Neuronal stem cell (in vitro differentiated cells): ENCODE measurements at regions not wholly inside any gene's neighbourhood (a gene's known extent, or its start where the extent isn't known, plus 50 kb on each side); places are given as distances from the start of the nearest gene placed in this dataset.

Experiments
- DNase-seq: peaks from one replicate; pipeline ENCODE4 v3.0.0-alpha.2; 2013; ENCODE audit warnings: low spot score
- H2AFZ ChIP-seq: one replicate; pipeline ENCODE4 v1.6.1; 2013; ENCODE audit warnings: mild to moderate bottlenecking, low read length, inconsistent platforms
- H2AK5ac ChIP-seq: 2 replicates; pipeline ENCODE4 v1.6.1; 2013; ENCODE audit warnings: low read depth, mild to moderate bottlenecking, inconsistent platforms, low read length, moderate library complexity, mixed read lengths
- H2BK120ac ChIP-seq: 2 replicates; pipeline ENCODE4 v1.6.1; 2013; ENCODE audit warnings: low read depth, mild to moderate bottlenecking, inconsistent platforms, low read length, moderate library complexity, mixed read lengths
- H2BK12ac ChIP-seq: one replicate; pipeline ENCODE4 v1.6.1; 2013; ENCODE audit warnings: low read length, inconsistent platforms
- H2BK15ac ChIP-seq: 2 replicates; pipeline ENCODE4 v1.6.1; 2013; ENCODE audit warnings: mild to moderate bottlenecking, low read length, inconsistent platforms, mixed read lengths
- H2BK5ac ChIP-seq: one replicate; pipeline ENCODE4 v1.6.1; 2013; ENCODE audit warnings: inconsistent platforms, mild to moderate bottlenecking, low read length, moderate library complexity
- H3K14ac ChIP-seq: one replicate; pipeline ENCODE4 v1.6.1; 2013; ENCODE audit warnings: low read length, inconsistent platforms
- H3K18ac ChIP-seq: 2 replicates; pipeline ENCODE4 v1.6.1; 2013; ENCODE audit warnings: low read length, inconsistent platforms
- H3K23ac ChIP-seq: 2 replicates; pipeline ENCODE4 v1.6.1; 2013; ENCODE audit warnings: low read depth, mild to moderate bottlenecking, mixed read lengths, low read length, inconsistent platforms; ENCODE audit not compliant: poor library complexity
- H3K27ac ChIP-seq: replicated peaks from 3 replicates; pipeline ENCODE4 v1.5.1; 2013; ENCODE audit warnings: low read length, inconsistent platforms
- H3K27me3 ChIP-seq, 3 experiments: 2 replicates each; pipeline ENCODE4 v1.6.1; 2013; ENCODE audit warnings: low read length in 3 of 3, mild to moderate bottlenecking in 2 of 3, inconsistent platforms in 1 of 3, low read depth in 1 of 3, mixed read lengths in 1 of 3, moderate library complexity in 1 of 3; ENCODE audit not compliant: control insufficient read depth in 3 of 3, insufficient read depth in 3 of 3
- H3K36me3 ChIP-seq, 2 donors: replicated peaks in 1 of 2; 2 replicates each; pipeline ENCODE4 v1.6.1; 2013; ENCODE audit warnings: low read length in 2 of 2; ENCODE audit not compliant: control insufficient read depth in 2 of 2, insufficient read depth in 2 of 2
- H3K4ac ChIP-seq: 2 replicates; pipeline ENCODE4 v1.6.1; 2013; ENCODE audit warnings: inconsistent platforms, mild to moderate bottlenecking, low read length, moderate library complexity
- H3K4me1 ChIP-seq, 2 donors: 1 replicate in 1 of 2; 2 replicates in 1 of 2; pipeline ENCODE4 v1.6.1; 2013; ENCODE audit warnings: low read length in 2 of 2, low read depth in 1 of 2; ENCODE audit not compliant: control insufficient read depth in 2 of 2, insufficient read depth in 1 of 2
- H3K4me2 ChIP-seq: one replicate; pipeline ENCODE4 v1.6.1; 2013; ENCODE audit warnings: mild to moderate bottlenecking, low read length, inconsistent platforms; ENCODE audit not compliant: insufficient read depth, poor library complexity, severe bottlenecking
- H3K4me3 ChIP-seq, 2 donors: 2 replicates each; pipeline ENCODE4 v1.5.1; 2013; ENCODE audit warnings: low read length in 2 of 2, mild to moderate bottlenecking in 2 of 2, inconsistent platforms in 1 of 2, moderate library complexity in 1 of 2
- H3K79me1 ChIP-seq: one replicate; pipeline ENCODE4 v1.6.1; 2013; ENCODE audit warnings: low read depth, mild to moderate bottlenecking, inconsistent platforms, low read length, moderate library complexity
- H3K9ac ChIP-seq: one replicate; pipeline ENCODE4 v1.6.1; 2013; ENCODE audit warnings: mild to moderate bottlenecking, low read depth, low read length, inconsistent platforms; ENCODE audit not compliant: poor library complexity
- H3K9me3 ChIP-seq, 2 donors: replicated peaks in 1 of 2; 2 replicates each; pipeline versions ENCODE3 to v1.6.1; 2013; ENCODE audit warnings: low read length in 2 of 2, mild to moderate bottlenecking in 2 of 2, inconsistent platforms in 1 of 2, low read depth in 1 of 2, mixed read lengths in 1 of 2, moderate library complexity in 1 of 2; ENCODE audit not compliant: control insufficient read depth in 2 of 2, insufficient read depth in 1 of 2
- H4K8ac ChIP-seq: one replicate; pipeline ENCODE4 v1.6.1; 2013; ENCODE audit warnings: low read depth, mild to moderate bottlenecking, inconsistent platforms, low read length, moderate library complexity
- H4K91ac ChIP-seq: one replicate; pipeline ENCODE4 v1.6.1; 2013; ENCODE audit warnings: low read length, low read depth, mild to moderate bottlenecking, inconsistent platforms; ENCODE audit not compliant: poor library complexity
- WGBS, 2 donors: extraction: QIAGEN DNeasy Blood & Tissue Kit; methylation state at CpG; one replicate each; pipeline ENCODE4 v1.1.7; 2013; ENCODE audit warnings: missing lambda C conversion rate in 2 of 2, mixed read lengths in 1 of 2; ENCODE audit not compliant: insufficient read length in 2 of 2, insufficient replicate concordance in 1 of 2; ENCODE audit errors: extremely low coverage in 2 of 2; 5-methylcytosine and 5-hydroxymethylcytosine counted together

- Histone ChIP-seq H2BK5ac (no peak overlapping the region), H3K79me1 (no peaks in the 10 kb centered on the region), H3K4me1 (peaks cover 0 to 1% of the 10 kb centered on the region in 2 donors), H3K27ac (no peak overlapping the region), H3K23ac (no peak overlapping the region), H3K27me3 (no peaks in the 10 kb centered on the region), H2BK12ac (no peak overlapping the region), H3K36me3 (no peaks in the 10 kb centered on the region), H2BK15ac (no peak overlapping the region), H3K9ac (no peak overlapping the region), H3K4me3 (no peak overlapping the region), H3K4ac (no peak overlapping the region), H2BK120ac (no peak overlapping the region), H4K8ac (no peak overlapping the region), H3K18ac (no peak overlapping the region), H2AFZ (no peak overlapping the region), H3K14ac (no peak overlapping the region), H4K91ac (no peak overlapping the region), H3K9me3 (peaks cover 0 to 2% of the 10 kb centered on the region in 2 donors), H3K4me2 (no peak overlapping the region), H2AK5ac (no peak overlapping the region)
- DNase-seq, result no peak
- no CpG with 5 or more reads among the region's 3 CpGs for WGBS, 2 donors
These were observed 921.6 kb upstream of the SEMA6D start for GRCh38 chr15:46795685-46796084.

- WGBS, 2 donors, result no CpG with 5 or more reads among the region's 1 CpG
These were observed 908.5 kb upstream of the SEMA6D start for GRCh38 chr15:46808834-46809233.

DNA sequence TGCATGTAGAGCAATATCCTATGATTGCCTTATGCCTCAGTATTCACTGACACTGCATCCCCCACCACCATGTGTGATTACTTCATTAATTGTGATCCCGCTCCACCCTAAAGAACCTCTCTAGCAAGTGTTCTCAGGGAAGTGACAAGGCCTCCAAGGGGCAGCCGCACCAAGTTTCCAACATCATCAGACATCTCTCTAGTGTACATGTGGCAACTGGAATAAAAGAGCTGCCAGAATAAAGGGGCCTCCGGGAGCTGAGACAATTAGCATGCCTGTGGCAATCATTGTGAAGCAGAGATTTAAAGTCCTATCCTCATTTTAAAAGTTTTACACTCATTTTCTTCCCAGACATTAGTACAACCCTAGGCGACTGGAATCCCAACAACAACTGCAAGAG is 902.1 kb upstream of the SEMA6D start:
- H3K4me1 ChIP-seq, result peaks cover 0 to 3% of the 10 kb centered on the region in 2 donors
- H3K79me1 ChIP-seq, result no peaks in the 10 kb centered on the region
- no peak overlapping the region for H3K4me3 ChIP-seq
- H2AK5ac ChIP-seq, result no peak overlapping the region
- H2BK15ac ChIP-seq, result no peak overlapping the region
- H4K91ac ChIP-seq, result no peak overlapping the region
- no peak overlapping the region for H3K18ac ChIP-seq
- H3K36me3 ChIP-seq, result no peaks in the 10 kb centered on the region
- no peak overlapping the region for H3K9ac ChIP-seq
- no peak overlapping the region for H3K23ac ChIP-seq
- DNase-seq, result no peak
- no peaks in the 10 kb centered on the region for H3K27me3 ChIP-seq
- H3K27ac ChIP-seq, result no peak overlapping the region
- H2BK120ac ChIP-seq, result no peak overlapping the region
- H3K14ac ChIP-seq, result no peak overlapping the region
- H3K9me3 ChIP-seq, result no peaks in the 10 kb centered on the region
- no peak overlapping the region for H4K8ac ChIP-seq
- no peak overlapping the region for H2AFZ ChIP-seq
- H3K4me2 ChIP-seq, result no peak overlapping the region
- no peak overlapping the region for H3K4ac ChIP-seq
- H2BK12ac ChIP-seq, result no peak overlapping the region
- WGBS, 2 donors, result no CpG with 5 or more reads among the region's 4 CpGs
- no peak overlapping the region for H2BK5ac ChIP-seq

More at GRCh38 chr15:46808834-46809233, 908.5 kb upstream of the SEMA6D start:
- Histone ChIP-seq H3K79me1 (no peaks in the 10 kb centered on the region), H3K27ac (no peak overlapping the region), H2BK15ac (no peak overlapping the region), H2AFZ (no peak overlapping the region), H3K4ac (no peak overlapping the region), H2AK5ac (no peak overlapping the region), H2BK5ac (no peak overlapping the region), H3K23ac (no peak overlapping the region), H3K9me3 (no peaks in the 10 kb centered on the region), H2BK120ac (no peak overlapping the region), H3K27me3 (no peaks in the 10 kb centered on the region), H2BK12ac (no peak overlapping the region), H3K36me3 (no peaks in the 10 kb centered on the region), H3K9ac (no peak overlapping the region), H3K18ac (no peak overlapping the region), H3K4me2 (no peak overlapping the region), H3K4me3 (no peak overlapping the region), H4K8ac (no peak overlapping the region), H3K4me1 (no peaks in the 10 kb centered on the region), H3K14ac (no peak overlapping the region), H4K91ac (no peak overlapping the region)
- DNase-seq, result no peak

GRCh38 chr15:46815765-46816164 is 901.5 kb upstream of the SEMA6D start:
- DNase-seq, result no peak
- WGBS, 2 donors, result no CpG with 5 or more reads among the region's 1 CpG
- H3K36me3 ChIP-seq, result no peaks in the 10 kb centered on the region

More at GRCh38 chr15:46815765-46816164, 901.5 kb upstream of the SEMA6D start:
- Histone ChIP-seq H2BK120ac (no peak overlapping the region), H4K91ac (peak overlapping the region; percentile 44), H3K4me1 (peaks cover 0 to 3% of the 10 kb centered on the region in 2 donors), H2AFZ (no peak overlapping the region), H3K4me2 (no peak overlapping the region), H3K4ac (no peak overlapping the region), H2BK12ac (no peak overlapping the region), H3K9ac (no peak overlapping the region), H2BK5ac (no peak overlapping the region), H3K4me3 (no peak overlapping the region), H3K79me1 (no peaks in the 10 kb centered on the region), H3K14ac (no peak overlapping the region), H3K18ac (no peak overlapping the region), H4K8ac (no peak overlapping the region), H2BK15ac (no peak overlapping the region), H3K9me3 (no peaks in the 10 kb centered on the region), H2AK5ac (no peak overlapping the region), H3K23ac (no peak overlapping the region), H3K27ac (no peak overlapping the region), H3K27me3 (no peaks in the 10 kb centered on the region)
